Common myeloid progenitor, CD34-positive (primary cell): ENCODE measurements at regions not wholly inside any gene's neighbourhood (a gene's known extent, or its start where the extent isn't known, plus 50 kb on each side); places are given as distances from the start of the nearest gene placed in this dataset.

Experiments used
- CTCF ChIA-PET: fragments of 350-600 bp; sonication (Branson Sonifier 250); formaldehyde crosslinking; loops from one replicate; lab custom pipeline; 2021; ENCODE audit warnings: antibody characterized with exemption; lab: Charles Lee
- POLR2A ChIA-PET: fragments of 350-600 bp; sonication (Branson Sonifier 250); formaldehyde crosslinking; loops from one replicate; lab custom pipeline; 2021; ENCODE audit warnings: antibody characterized with exemption; lab: Charles Lee
- DNase-seq, 3 donors: peaks; one replicate each; pipeline versions ENCODE4 v3.0.0 to v3.0.0-alpha.2; 2013
- H3K27ac ChIP-seq, 2 experiments: 1 replicate in 1 of 2; 2 replicates in 1 of 2; pipeline ENCODE4 v1.7.0; 2013; ENCODE audit warnings: inconsistent platforms in 2 of 2, low read length in 2 of 2, mild to moderate bottlenecking in 2 of 2, low read depth in 1 of 2, moderate library complexity in 1 of 2; ENCODE audit not compliant: severe bottlenecking in 2 of 2, insufficient read depth in 1 of 2, poor library complexity in 1 of 2
- H3K27me3 ChIP-seq, 5 experiments: replicated peaks in 2 of 5; 1 replicate in 3 of 5; 2 replicates in 2 of 5; pipeline versions ENCODE4 v1.6.1 to v1.7.0; 2013; ENCODE audit warnings: low read length in 4 of 5, mild to moderate bottlenecking in 2 of 5, moderate library complexity in 2 of 5, inconsistent platforms in 1 of 5; ENCODE audit not compliant: insufficient read depth in 5 of 5, control insufficient read depth in 4 of 5
- H3K36me3 ChIP-seq, 4 experiments: 1 replicate in 2 of 4; 2 replicates in 2 of 4; pipeline versions ENCODE4 v1.6.1 to v1.7.0; 2013; ENCODE audit warnings: low read length in 3 of 4, control low read depth in 1 of 4, mild to moderate bottlenecking in 1 of 4; ENCODE audit not compliant: control insufficient read depth in 4 of 4, insufficient read depth in 4 of 4
- H3K4me1 ChIP-seq, 4 experiments: 1 replicate in 3 of 4; 2 replicates in 1 of 4; pipeline versions ENCODE4 v1.6.1 to v1.7.1; 2013; ENCODE audit warnings: low read length in 3 of 4, mild to moderate bottlenecking in 3 of 4, control low read depth in 1 of 4, inconsistent platforms in 1 of 4, moderate library complexity in 1 of 4; ENCODE audit not compliant: control insufficient read depth in 4 of 4, insufficient read depth in 4 of 4; ENCODE audit errors: control extremely low read depth in 1 of 4
- H3K4me3 ChIP-seq, 7 experiments: 1 replicate in 4 of 7; 2 replicates in 3 of 7; pipeline versions ENCODE4 v1.5.1 to v1.7.0; 2013; ENCODE audit warnings: mild to moderate bottlenecking in 7 of 7, low read length in 6 of 7, moderate library complexity in 6 of 7, inconsistent platforms in 2 of 7, low read depth in 2 of 7, control low read depth in 1 of 7; ENCODE audit not compliant: insufficient read depth in 4 of 7, control insufficient read depth in 1 of 7; ENCODE audit errors: extremely low read depth in 1 of 7
- H3K9me3 ChIP-seq, 5 experiments: 1 replicate in 4 of 5; 2 replicates in 1 of 5; pipeline versions ENCODE4 v1.6.1 to v1.7.1; 2013; ENCODE audit warnings: low read length in 4 of 5, mild to moderate bottlenecking in 2 of 5, inconsistent platforms in 1 of 5, low read depth in 1 of 5, moderate library complexity in 1 of 5; ENCODE audit not compliant: control insufficient read depth in 4 of 5, insufficient read depth in 2 of 5; ENCODE audit errors: control extremely low read depth in 1 of 5
- WGBS: methylation state at CpG from one replicate; pipeline ENCODE4 v1.1.5; 2013; ENCODE audit not compliant: insufficient coverage; 5-methylcytosine and 5-hydroxymethylcytosine counted together

- DNase-seq, result no peak
- 100% methylated on average over 2 of the region's 4 CpGs for WGBS
- H3K27ac ChIP-seq, result no peak overlapping the region
- H3K27me3 ChIP-seq, result peaks cover 0 to 2% (median 0%) of the 10 kb centered on the region in 5 experiments
- ChIA-PET POLR2A (no interaction called here), CTCF (no interaction called here)
- H3K4me3 ChIP-seq, result no peak overlapping the region
- no peaks in the 10 kb centered on the region for H3K36me3 ChIP-seq
- H3K4me1 ChIP-seq, result no peaks in the 10 kb centered on the region
- H3K9me3 ChIP-seq, result no peaks in the 10 kb centered on the region
Measured at GRCh38 chr16:5873221-5873620, 775.6 kb upstream of the EEF2KMT start.

GRCh38 chr16:5870886-5871691, 773.5 kb upstream of the EEF2KMT start:
- CTCF ChIA-PET, result no interaction called here
- Histone ChIP-seq H3K36me3 (no peaks in the 10 kb centered on the region), H3K4me3 (no peak overlapping the region), H3K4me1 (no peaks in the 10 kb centered on the region), H3K27me3 (peaks cover 0 to 2% (median 0%) of the 10 kb centered on the region in 5 experiments), H3K27ac (no peak overlapping the region), H3K9me3 (no peaks in the 10 kb centered on the region)
- DNase-seq, result no peak
- POLR2A ChIA-PET, result interaction anchor here (0.6 kb wide), 1 partner anchor 401 kb away, joined by 4 read pairs; no protein-coding TSS in a partner anchor
- 10% methylated on average over 4 of the region's 11 CpGs for whole genome bisulfite sequencing

- H3K4me1 ChIP-seq, result no peaks in the 10 kb centered on the region
- H3K36me3 ChIP-seq, result no peaks in the 10 kb centered on the region
- 89% methylated on average over 6 of the region's 7 CpGs for WGBS
- no peak overlapping the region for H3K4me3 ChIP-seq
- peaks cover 0 to 2% (median 0%) of the 10 kb centered on the region in 5 experiments for H3K27me3 ChIP-seq
- no peaks in the 10 kb centered on the region for H3K9me3 ChIP-seq
- no peak overlapping the region for H3K27ac ChIP-seq
- DNase-seq, result no peak
- ChIA-PET POLR2A (no interaction called here), CTCF (no interaction called here)
Measured at GRCh38 chr16:5867250-5867649, 769.7 kb upstream of the EEF2KMT start.

- no peaks in the 10 kb centered on the region for H3K9me3 ChIP-seq
- H3K27ac ChIP-seq, result no peak overlapping the region
- ChIA-PET POLR2A (no interaction called here), CTCF (no interaction called here)
- peaks cover 0 to 1% (median 0%) of the 10 kb centered on the region in 5 experiments for H3K27me3 ChIP-seq
- no peak for DNase-seq
- no peaks in the 10 kb centered on the region for H3K36me3 ChIP-seq
- 90% methylated on average over 6 of the region's 6 CpGs for WGBS
- H3K4me3 ChIP-seq, result no peak overlapping the region
- no peaks in the 10 kb centered on the region for H3K4me1 ChIP-seq
Measured at GRCh38 chr16:5865236-5865635, 767.6 kb upstream of the EEF2KMT start.

GRCh38 chr16:5863071-5863606, 765.5 kb upstream of the EEF2KMT start:
- POLR2A ChIA-PET, result no interaction called here

GRCh38 chr16:5862103-5862840, 764.7 kb upstream of the EEF2KMT start:
- ChIA-PET CTCF (no interaction called here), POLR2A (no interaction called here)
- H3K4me1 ChIP-seq, result no peaks in the 10 kb centered on the region
- no peaks in the 10 kb centered on the region for H3K9me3 ChIP-seq
- H3K4me3 ChIP-seq, result no peak overlapping the region
- no peaks in the 10 kb centered on the region for H3K36me3 ChIP-seq
- DNase-seq, result no peak
- peaks cover 0 to 1% (median 0%) of the 10 kb centered on the region in 5 experiments for H3K27me3 ChIP-seq
- whole genome bisulfite sequencing, result 58% methylated on average over 13 of the region's 16 CpGs
- H3K27ac ChIP-seq, result no peak overlapping the region

More at GRCh38 chr16:5863071-5863606, 765.5 kb upstream of the EEF2KMT start:
- WGBS, result 70% methylated on average over 15 of the region's 15 CpGs
- H3K27ac ChIP-seq, result no peak overlapping the region
- H3K9me3 ChIP-seq, result no peaks in the 10 kb centered on the region
- DNase-seq, result no peak
- no peaks in the 10 kb centered on the region for H3K4me1 ChIP-seq
- H3K27me3 ChIP-seq, result peaks cover 0 to 1% (median 0%) of the 10 kb centered on the region in 5 experiments
- CTCF ChIA-PET, result no interaction called here
- no peaks in the 10 kb centered on the region for H3K36me3 ChIP-seq
- no peak overlapping the region for H3K4me3 ChIP-seq

GRCh38 chr16:5861241-5861640, 763.6 kb upstream of the EEF2KMT start:
- CTCF ChIA-PET, result no interaction called here
- no peak for DNase-seq
- H3K36me3 ChIP-seq, result no peaks in the 10 kb centered on the region
- no peak overlapping the region for H3K4me3 ChIP-seq
- no peaks in the 10 kb centered on the region for H3K4me1 ChIP-seq
- 74% methylated on average over 4 of the region's 5 CpGs for WGBS
- H3K27ac ChIP-seq, result no peak overlapping the region
- H3K27me3 ChIP-seq, result peaks cover 0 to 1% (median 0%) of the 10 kb centered on the region in 5 experiments
- POLR2A ChIA-PET, result no interaction called here
- H3K9me3 ChIP-seq, result no peaks in the 10 kb centered on the region
